ENCODE measurements at regions not wholly inside any gene's neighbourhood (a gene's known extent, or its start where the extent isn't known, plus 50 kb on each side); places are given as distances from the start of the nearest gene placed in this dataset.

- no peak for TF ChIP-seq CTCF (IDR thresholded peaks at IDR 0.05; ENCODE audit: insufficient read depth, low read length, poor library complexity, severe bottlenecking)
- TF ChIP-seq EZH2phosphoT487 (conservative IDR thresholded peaks at IDR 0.05; ENCODE audit: low read length), result no peak
Observed at GRCh38 chr5:168187614-168188013, 103.8 kb upstream of the WWC1 start.

Measured in SU-DHL-6 (cell line).